ENCODE measurements at regions not wholly inside any gene's neighbourhood (a gene's known extent, or its start where the extent isn't known, plus 50 kb on each side); places are given as distances from the start of the nearest gene placed in this dataset.
"Not testable (repeated sequence)": the region's sequence is repeated elsewhere in the genome, so short reads cannot be mapped to it uniquely, and the experiment has no call there.

DNA sequence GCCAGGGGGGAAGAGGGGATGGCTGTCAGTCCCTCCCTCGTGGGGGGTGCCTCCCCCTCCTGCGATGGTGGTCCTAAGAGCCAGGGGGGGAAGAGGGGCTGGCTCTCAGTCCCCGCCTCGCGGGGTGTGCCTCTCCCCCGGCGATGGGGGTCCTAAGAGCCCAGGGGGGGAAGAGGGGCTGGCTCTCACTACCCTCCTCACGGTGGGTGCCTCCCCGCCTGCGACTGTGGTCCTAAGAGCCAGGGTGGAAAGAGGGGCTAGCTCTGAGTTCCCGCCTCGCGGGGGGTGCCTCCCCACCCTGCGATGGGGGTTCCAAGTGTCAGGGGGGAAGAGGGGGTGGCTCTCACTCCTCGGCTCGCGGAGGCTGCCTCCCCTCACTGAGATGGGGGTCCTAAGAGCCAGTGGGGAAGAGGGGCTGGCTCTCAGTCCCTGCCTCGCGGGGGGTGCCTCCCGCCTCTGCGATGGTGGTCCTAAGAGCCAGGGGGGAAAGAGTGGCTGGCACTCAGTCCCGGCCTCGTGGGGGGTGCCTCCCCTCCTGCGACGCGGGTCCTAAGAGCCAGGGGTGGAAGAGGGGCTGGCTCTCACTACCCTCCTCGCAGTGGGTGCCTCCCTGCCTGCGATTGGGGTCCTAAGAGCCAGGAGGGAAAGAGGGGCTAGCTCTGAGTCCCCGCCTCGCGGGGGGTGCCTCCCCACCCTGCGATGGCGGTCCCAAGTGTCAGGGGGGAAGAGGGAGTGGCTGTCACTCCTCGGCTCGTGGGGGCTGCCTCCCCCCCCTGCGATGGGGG, 2325.6 kb upstream of the PCDH20 start:
- Histone ChIP-seq H3K4me1 (ENCODE audit: control insufficient read depth, low read length) (no peaks in the 10 kb centered on the region), H3F3A (ENCODE audit: control insufficient read depth, insufficient read depth) (no peaks in the 10 kb centered on the region), H3K27me3 (ENCODE audit: control insufficient read depth, low read length) (no peaks in the 10 kb centered on the region), H3K79me2 (ENCODE audit: control insufficient read depth, low read length) (no peaks in the 10 kb centered on the region), H3K4me2 (ENCODE audit: low read length) (no peak overlapping the region), H3K36me3 (ENCODE audit: control insufficient read depth, low read length) (no peaks in the 10 kb centered on the region), H3K27ac (ENCODE audit: low read depth, low read length) (no peak overlapping the region), H3K9me2 (replicated peaks; ENCODE audit: control insufficient read depth, low read length) (no peaks in the 10 kb centered on the region), H3K4me3 (ENCODE audit: low read length) (no peak overlapping the region), H4K20me1 (ENCODE audit: control insufficient read depth, insufficient read depth, low read depth, low read length) (no peaks in the 10 kb centered on the region), H3K9me3 (ENCODE audit: control insufficient read depth, insufficient read depth, low read length) (no peaks in the 10 kb centered on the region; the same call in 1 of the 2 replicates)
- TF ChIP-seq EZH2phosphoT487 (IDR thresholded peaks at IDR 0.05; ENCODE audit: borderline replicate concordance, low read length) = no peak
- TF ChIP-seq, protein P1, sequence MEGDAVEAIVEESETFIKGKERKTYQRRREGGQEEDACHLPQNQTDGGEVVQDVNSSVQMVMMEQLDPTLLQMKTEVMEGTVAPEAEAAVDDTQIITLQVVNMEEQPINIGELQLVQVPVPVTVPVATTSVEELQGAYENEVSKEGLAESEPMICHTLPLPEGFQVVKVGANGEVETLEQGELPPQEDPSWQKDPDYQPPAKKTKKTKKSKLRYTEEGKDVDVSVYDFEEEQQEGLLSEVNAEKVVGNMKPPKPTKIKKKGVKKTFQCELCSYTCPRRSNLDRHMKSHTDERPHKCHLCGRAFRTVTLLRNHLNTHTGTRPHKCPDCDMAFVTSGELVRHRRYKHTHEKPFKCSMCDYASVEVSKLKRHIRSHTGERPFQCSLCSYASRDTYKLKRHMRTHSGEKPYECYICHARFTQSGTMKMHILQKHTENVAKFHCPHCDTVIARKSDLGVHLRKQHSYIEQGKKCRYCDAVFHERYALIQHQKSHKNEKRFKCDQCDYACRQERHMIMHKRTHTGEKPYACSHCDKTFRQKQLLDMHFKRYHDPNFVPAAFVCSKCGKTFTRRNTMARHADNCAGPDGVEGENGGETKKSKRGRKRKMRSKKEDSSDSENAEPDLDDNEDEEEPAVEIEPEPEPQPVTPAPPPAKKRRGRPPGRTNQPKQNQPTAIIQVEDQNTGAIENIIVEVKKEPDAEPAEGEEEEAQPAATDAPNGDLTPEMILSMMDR (IDR thresholded peaks at IDR 0.05; ENCODE audit: low read depth, low read length, poor library complexity, severe bottlenecking) = no peak

DNA sequence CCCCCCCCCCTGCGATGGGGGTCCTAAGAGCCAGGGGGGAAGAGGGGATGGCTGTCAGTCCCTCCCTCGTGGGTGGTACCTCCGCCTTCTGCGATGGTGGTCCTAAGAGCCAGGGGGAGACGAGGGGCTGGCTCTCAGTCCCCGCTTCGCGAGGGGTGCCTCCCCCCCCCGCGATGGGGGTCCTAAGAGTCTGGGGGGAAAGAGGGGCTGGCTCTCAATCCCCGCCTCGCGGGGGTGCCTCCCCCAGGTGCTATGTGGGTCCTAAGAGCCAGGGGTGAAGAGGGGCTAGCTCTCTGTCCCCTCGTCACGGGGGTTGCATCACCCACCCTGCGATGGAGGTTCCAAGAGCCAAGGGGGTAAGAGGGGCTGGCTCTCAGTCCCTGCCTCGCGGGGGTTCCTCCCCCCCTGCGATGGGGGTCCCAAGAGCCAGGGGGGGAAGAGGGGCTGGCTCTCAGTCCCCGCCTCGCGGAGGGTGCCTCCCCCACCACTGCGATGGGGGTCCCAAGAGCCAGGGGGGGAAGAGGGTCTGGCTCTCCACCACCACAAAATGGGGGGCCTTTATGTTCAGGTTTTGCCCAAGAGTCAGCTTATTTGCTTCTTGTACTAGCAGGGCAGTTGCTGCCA, 2323.6 kb upstream of the PCDH20 start:
- not testable (repeated sequence) for H3K9me3 ChIP-seq (ENCODE audit: control insufficient read depth, insufficient read depth, low read length); H3K9me2 ChIP-seq (replicated peaks; ENCODE audit: control insufficient read depth, low read length); H3F3A ChIP-seq (ENCODE audit: control insufficient read depth, insufficient read depth); H3K36me3 ChIP-seq (ENCODE audit: control insufficient read depth, low read length); H3K4me2 ChIP-seq (ENCODE audit: low read length); H3K27me3 ChIP-seq (ENCODE audit: control insufficient read depth, low read length); H3K4me1 ChIP-seq (ENCODE audit: control insufficient read depth, low read length); H3K27ac ChIP-seq (ENCODE audit: low read depth, low read length); H3K79me2 ChIP-seq (ENCODE audit: control insufficient read depth, low read length); H4K20me1 ChIP-seq (ENCODE audit: control insufficient read depth, insufficient read depth, low read depth, low read length); H3K4me3 ChIP-seq (ENCODE audit: low read length)

DNA sequence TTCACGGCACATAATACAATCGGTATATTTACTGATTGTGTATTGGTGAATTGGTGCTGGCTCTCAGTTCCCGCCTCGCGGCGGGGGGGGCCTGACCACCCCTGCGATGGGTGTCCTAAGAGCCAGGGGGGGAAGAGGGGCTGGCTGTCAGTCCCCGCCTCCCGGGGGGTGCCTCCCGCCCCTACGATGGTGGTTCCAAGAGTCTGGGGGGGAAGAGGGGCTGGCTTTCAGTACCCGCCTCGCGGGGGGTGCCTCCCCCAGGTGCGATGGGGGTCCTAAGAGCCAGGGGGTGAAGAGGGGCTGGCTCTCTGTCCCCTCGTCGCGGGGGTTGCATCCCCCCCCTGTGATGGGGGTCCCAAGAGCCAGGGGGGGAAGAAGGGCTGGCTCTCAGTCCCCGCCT, 2321.8 kb upstream of the PCDH20 start:
- H3K4me3 ChIP-seq (ENCODE audit: low read length) = no peak overlapping the region
- TF ChIP-seq EZH2phosphoT487 (IDR thresholded peaks at IDR 0.05; ENCODE audit: borderline replicate concordance, low read length) = no peak
- TF ChIP-seq, protein P1 (IDR thresholded peaks at IDR 0.05; ENCODE audit: low read depth, low read length, poor library complexity, severe bottlenecking) = no peak
- H3K9me2 ChIP-seq (replicated peaks; ENCODE audit: control insufficient read depth, low read length) = no peaks in the 10 kb centered on the region
- H3K27ac ChIP-seq (ENCODE audit: low read depth, low read length) = no peak overlapping the region
- no peak overlapping the region for H3K4me2 ChIP-seq (ENCODE audit: low read length)
- H3K36me3 ChIP-seq (ENCODE audit: control insufficient read depth, low read length) = no peaks in the 10 kb centered on the region
- no peaks in the 10 kb centered on the region for H3K27me3 ChIP-seq (ENCODE audit: control insufficient read depth, low read length)
- no peaks in the 10 kb centered on the region for H3K79me2 ChIP-seq (ENCODE audit: control insufficient read depth, low read length)
- H3F3A ChIP-seq (ENCODE audit: control insufficient read depth, insufficient read depth) = no peaks in the 10 kb centered on the region
- no peaks in the 10 kb centered on the region; the same call in 1 of the 2 replicates for H3K9me3 ChIP-seq (ENCODE audit: control insufficient read depth, insufficient read depth, low read length)
- H4K20me1 ChIP-seq (ENCODE audit: control insufficient read depth, insufficient read depth, low read depth, low read length) = no peaks in the 10 kb centered on the region
- H3K4me1 ChIP-seq (ENCODE audit: control insufficient read depth, low read length) = no peaks in the 10 kb centered on the region

DNA sequence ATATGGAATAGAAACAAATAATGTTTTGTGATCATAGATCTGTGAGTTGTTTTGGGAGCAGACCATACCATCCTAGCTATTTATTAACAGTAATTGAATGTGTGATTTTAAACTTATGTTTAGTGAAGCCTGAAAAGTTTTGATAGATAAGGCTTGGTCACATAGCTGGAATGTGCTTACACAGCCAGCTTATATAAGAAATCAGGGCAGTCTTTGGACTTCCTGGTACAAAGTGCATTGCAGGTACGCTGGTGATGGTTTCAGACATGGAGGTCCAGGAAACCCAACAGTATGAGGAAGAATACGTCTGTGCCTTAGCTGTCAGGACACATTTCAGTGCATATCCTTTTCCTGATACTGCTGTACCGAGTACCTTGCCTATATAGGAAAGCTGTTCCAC, 2316.2 kb upstream of the PCDH20 start:
- Histone ChIP-seq H3K4me1 (ENCODE audit: control insufficient read depth, low read length) (no peaks in the 10 kb centered on the region), H4K20me1 (ENCODE audit: control insufficient read depth, insufficient read depth, low read depth, low read length) (no peaks in the 10 kb centered on the region), H3K27ac (ENCODE audit: low read depth, low read length) (no peak overlapping the region), H3K79me2 (ENCODE audit: control insufficient read depth, low read length) (no peaks in the 10 kb centered on the region), H3K4me2 (ENCODE audit: low read length) (no peak overlapping the region), H3K9me2 (replicated peaks; ENCODE audit: control insufficient read depth, low read length) (no peaks in the 10 kb centered on the region), H3K36me3 (ENCODE audit: control insufficient read depth, low read length) (no peaks in the 10 kb centered on the region), H3K9me3 (ENCODE audit: control insufficient read depth, insufficient read depth, low read length) (no peaks in the 10 kb centered on the region), H3K27me3 (ENCODE audit: control insufficient read depth, low read length) (no peaks in the 10 kb centered on the region), H3K4me3 (ENCODE audit: low read length) (no peak overlapping the region), H3F3A (ENCODE audit: control insufficient read depth, insufficient read depth) (no peaks in the 10 kb centered on the region)
- no peak for TF ChIP-seq EZH2phosphoT487 (IDR thresholded peaks at IDR 0.05; ENCODE audit: borderline replicate concordance, low read length)
- TF ChIP-seq, protein P1 (IDR thresholded peaks at IDR 0.05; ENCODE audit: low read depth, low read length, poor library complexity, severe bottlenecking) = no peak

DNA sequence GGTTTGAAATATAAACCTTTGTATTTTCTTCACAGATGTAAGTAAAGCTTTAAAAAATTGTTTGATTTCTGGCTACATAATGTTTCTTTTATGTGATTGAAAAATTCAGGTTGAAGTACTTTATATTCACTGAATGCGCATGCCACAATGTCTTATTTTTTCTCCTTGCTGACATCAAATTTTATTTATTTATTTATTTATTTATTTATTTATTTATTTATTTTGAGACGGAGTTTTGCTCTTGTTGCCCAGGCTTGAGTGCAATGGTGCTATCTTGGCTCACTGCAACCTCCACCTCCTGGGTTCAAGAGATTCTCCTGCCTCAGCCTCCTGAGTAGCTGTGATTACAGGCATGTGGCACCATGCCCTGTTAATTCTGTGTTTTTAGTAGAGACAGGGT, 2296.5 kb upstream of the PCDH20 start:
- H3K4me3 ChIP-seq (ENCODE audit: low read length); H3K9me2 ChIP-seq (replicated peaks; ENCODE audit: control insufficient read depth, low read length); H3F3A ChIP-seq (ENCODE audit: control insufficient read depth, insufficient read depth); H3K9me3 ChIP-seq (ENCODE audit: control insufficient read depth, insufficient read depth, low read length); H3K27ac ChIP-seq (ENCODE audit: low read depth, low read length); H3K27me3 ChIP-seq (ENCODE audit: control insufficient read depth, low read length); H3K79me2 ChIP-seq (ENCODE audit: control insufficient read depth, low read length); H3K4me2 ChIP-seq (ENCODE audit: low read length); H3K4me1 ChIP-seq (ENCODE audit: control insufficient read depth, low read length); H3K36me3 ChIP-seq (ENCODE audit: control insufficient read depth, low read length); H4K20me1 ChIP-seq (ENCODE audit: control insufficient read depth, insufficient read depth, low read depth, low read length): not testable (repeated sequence)
